HEK293 (cell line): ENCODE measurements at regions not wholly inside any gene's neighbourhood (a gene's known extent, or its start where the extent isn't known, plus 50 kb on each side); places are given as distances from the start of the nearest gene placed in this dataset.

Experiments used
- CTCF ChIP-seq: fragments of 450-650 bp; formaldehyde crosslinking; IDR thresholded peaks from 2 replicates; pipeline ENCODE4 v1.5.1; 2016; ENCODE audit warnings: missing biosample characterization, missing genetic modification characterization
- GLI4 ChIP-seq: fragments of 450-650 bp; formaldehyde crosslinking; IDR thresholded peaks from 2 replicates; pipeline ENCODE4 v1.5.1; 2016; ENCODE audit warnings: missing biosample characterization, missing genetic modification characterization
- ZBTB1 ChIP-seq: fragments of 450-650 bp; formaldehyde crosslinking; IDR thresholded peaks from 2 replicates; pipeline ENCODE4 v1.5.1; 2016; ENCODE audit warnings: missing biosample characterization, missing genetic modification characterization
- ZNF121 ChIP-seq: fragments of 450-650 bp; formaldehyde crosslinking; IDR thresholded peaks from 2 replicates; pipeline ENCODE4 v1.5.1; 2016; ENCODE audit warnings: missing biosample characterization, missing genetic modification characterization
- ZNF211 ChIP-seq: fragments of 450-650 bp; formaldehyde crosslinking; IDR thresholded peaks from 2 replicates; pipeline ENCODE4 v1.5.1; 2016; ENCODE audit warnings: low read depth, missing biosample characterization, missing genetic modification characterization
- ZNF501 ChIP-seq: fragments of 450-650 bp; formaldehyde crosslinking; IDR thresholded peaks from 2 replicates; pipeline ENCODE4 v1.5.1; 2016; ENCODE audit warnings: missing biosample characterization, missing genetic modification characterization
- ZNF513 ChIP-seq: fragments of 450-650 bp; IDR thresholded peaks from 2 replicates; pipeline ENCODE4 v1.5.1; 2018; ENCODE audit warnings: missing biosample characterization, missing genetic modification characterization
- ZNF701 ChIP-seq: fragments of 450-650 bp; formaldehyde crosslinking; IDR thresholded peaks from 2 replicates; pipeline ENCODE4 v1.5.1; 2016; ENCODE audit warnings: missing biosample characterization, missing genetic modification characterization
- ZNF747 ChIP-seq: fragments of 450-650 bp; formaldehyde crosslinking; IDR thresholded peaks from 2 replicates; pipeline ENCODE4 v1.5.1; 2016; ENCODE audit warnings: missing biosample characterization, missing genetic modification characterization

- TF ChIP-seq CTCF (tag by site-specific recombination) (no peak), ZNF513 (tag by site-specific recombination) (no peak), ZNF501 (tag by site-specific recombination) (no peak), ZNF211 (tag by site-specific recombination) (no peak), ZNF747 (tag by site-specific recombination) (no peak), GLI4 (tag by site-specific recombination) (no peak), ZNF701 (tag by site-specific recombination) (no peak), ZNF121 (tag by site-specific recombination) (no peak), ZBTB1 (tag by site-specific recombination) (no peak)
Measured at GRCh38 chr4:123546573-123547060, 150.0 kb downstream of the SPRY1 start.
